ENCODE measurements at regions not wholly inside any gene's neighbourhood (a gene's known extent, or its start where the extent isn't known, plus 50 kb on each side); places are given as distances from the start of the nearest gene placed in this dataset.

DNA sequence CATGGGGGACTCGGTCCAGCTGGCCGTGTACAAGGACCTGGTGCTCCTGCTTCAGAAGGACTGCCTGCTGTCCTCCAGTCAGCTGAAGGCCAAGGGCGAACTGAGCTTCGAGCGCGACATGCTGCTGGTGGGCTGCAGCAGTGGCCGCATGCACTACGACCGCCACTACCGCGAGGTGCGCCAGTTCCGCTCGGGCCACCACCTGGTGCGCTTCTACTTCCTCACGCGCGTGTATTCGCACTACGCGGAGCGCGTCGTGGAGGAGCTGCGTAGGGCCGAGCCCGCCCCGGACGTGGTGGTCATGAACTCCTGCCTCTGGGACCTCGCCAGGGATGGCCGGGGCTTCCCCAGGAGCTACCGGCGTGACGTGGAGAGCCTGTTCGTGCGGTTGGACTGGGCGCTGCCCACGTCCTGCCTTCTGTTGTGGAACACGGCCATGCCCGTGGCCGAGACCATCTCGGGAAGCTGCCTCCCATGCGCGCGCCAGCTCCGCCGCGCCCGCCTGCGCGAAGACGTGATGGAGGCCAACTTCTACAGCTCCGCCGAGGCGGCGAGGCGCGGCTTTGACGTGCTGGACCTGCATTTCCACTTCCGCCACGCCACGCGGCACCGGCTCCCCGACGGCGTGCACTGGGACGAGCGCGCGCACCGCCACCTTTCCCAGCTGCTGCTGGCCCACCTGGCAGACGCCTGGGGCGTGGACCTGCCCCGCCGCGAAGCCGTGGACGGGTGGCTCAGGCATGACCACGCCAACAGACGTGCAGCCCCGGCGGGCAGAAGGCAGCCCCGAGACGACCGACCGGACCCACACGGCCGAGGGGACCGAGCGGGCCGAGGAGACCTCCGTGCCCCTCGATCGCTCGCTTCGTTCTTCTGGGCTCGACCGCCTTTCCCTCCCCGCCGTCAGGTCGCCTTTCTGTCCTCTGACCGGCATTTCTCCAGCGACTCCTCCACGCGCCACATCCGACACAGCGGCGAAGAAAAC lies 293.9 kb upstream of the ERBB4 start:
- TF ChIP-seq, protein P1, sequence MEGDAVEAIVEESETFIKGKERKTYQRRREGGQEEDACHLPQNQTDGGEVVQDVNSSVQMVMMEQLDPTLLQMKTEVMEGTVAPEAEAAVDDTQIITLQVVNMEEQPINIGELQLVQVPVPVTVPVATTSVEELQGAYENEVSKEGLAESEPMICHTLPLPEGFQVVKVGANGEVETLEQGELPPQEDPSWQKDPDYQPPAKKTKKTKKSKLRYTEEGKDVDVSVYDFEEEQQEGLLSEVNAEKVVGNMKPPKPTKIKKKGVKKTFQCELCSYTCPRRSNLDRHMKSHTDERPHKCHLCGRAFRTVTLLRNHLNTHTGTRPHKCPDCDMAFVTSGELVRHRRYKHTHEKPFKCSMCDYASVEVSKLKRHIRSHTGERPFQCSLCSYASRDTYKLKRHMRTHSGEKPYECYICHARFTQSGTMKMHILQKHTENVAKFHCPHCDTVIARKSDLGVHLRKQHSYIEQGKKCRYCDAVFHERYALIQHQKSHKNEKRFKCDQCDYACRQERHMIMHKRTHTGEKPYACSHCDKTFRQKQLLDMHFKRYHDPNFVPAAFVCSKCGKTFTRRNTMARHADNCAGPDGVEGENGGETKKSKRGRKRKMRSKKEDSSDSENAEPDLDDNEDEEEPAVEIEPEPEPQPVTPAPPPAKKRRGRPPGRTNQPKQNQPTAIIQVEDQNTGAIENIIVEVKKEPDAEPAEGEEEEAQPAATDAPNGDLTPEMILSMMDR (IDR thresholded peaks at IDR 0.05), result no peak

DNA sequence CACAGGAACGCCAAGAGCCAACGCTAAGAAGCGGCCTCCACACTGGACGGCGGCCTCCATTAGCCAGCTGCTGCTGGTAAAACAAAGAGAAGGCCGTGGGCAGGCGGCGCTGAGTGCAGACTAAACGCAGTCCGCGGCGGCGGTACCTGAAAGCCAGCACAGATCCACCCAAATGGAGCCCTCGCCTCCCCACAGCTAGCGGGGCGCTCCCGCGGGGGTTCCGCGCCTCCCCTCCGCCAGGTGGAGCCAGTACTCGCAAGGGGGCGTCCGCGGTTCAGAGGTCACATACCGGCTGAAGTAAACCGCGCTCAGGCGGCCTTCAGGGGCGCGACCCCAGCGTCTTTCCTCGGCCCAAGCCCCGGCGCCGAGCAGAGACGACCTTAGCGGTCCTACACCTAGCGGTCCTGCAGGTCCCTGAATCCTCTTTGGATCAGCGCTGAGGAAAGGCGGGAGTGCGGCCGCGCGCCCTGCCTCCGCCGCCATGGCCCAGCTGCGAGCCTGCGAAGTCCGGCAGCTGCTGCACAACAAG lies 293.1 kb upstream of the ERBB4 start:
- TF ChIP-seq, protein P1 (IDR thresholded peaks at IDR 0.05), result no peak

DNA sequence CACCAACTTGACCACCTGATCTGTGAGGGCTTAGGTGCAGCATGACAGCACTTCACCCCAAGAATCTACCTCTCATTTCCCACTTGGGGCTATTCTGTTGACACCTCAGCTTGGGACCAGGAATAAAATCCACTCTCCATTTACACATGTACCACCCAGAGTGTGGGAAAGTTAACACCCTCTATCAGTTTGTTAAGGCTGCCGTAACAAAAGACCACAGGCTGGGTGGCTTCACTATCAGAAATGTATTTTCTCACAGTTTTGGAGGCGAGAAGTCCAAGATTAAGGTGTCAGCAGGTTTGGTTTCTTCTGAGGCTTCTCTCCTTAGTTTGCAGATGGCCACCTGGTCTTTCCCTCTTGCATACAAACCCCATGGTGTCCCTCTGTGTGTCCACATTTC lies 277.7 kb upstream of the ERBB4 start:
- TF ChIP-seq, protein P1 (IDR thresholded peaks at IDR 0.05), result no peak

DNA sequence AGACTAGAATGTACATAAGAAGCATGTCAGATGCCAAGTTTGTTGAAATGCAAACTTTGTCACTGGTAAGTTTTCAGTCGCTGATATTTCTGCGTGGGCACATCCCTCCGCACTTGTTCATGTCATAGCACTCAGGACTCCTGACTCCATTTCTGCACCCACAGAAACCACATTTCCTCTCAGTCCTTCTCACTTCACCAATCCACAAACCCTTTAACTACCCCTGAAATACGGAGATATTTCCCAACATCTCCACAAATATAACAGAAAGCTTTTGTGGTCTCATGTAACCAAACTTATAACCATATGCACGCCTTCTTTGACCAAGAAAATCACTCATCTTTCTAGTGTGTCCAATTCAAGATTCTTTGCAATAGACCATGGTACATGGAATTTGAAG lies 276.9 kb upstream of the ERBB4 start:
- TF ChIP-seq, protein P1 (IDR thresholded peaks at IDR 0.05), result no peak

DNA sequence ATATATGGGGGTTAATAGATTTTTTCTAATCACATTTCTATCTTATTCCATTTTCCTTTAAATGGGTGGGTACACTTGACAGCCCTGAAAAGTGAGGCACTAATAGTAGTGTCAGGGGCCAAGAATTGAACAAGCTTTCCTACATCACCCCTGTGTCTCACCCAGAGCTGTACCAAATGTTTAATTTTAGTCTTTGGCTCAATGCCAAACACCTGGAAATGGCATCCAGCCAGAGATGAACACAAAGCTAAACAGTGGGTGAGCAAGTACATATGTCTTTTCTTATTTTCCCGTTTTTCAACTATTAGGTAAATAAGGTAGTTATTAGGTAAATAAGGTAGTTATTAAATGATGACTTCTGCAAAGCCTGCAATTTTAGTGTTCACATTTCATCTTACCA lies 276.3 kb upstream of the ERBB4 start:
- TF ChIP-seq, protein P1 (IDR thresholded peaks at IDR 0.05), result no peak

DNA sequence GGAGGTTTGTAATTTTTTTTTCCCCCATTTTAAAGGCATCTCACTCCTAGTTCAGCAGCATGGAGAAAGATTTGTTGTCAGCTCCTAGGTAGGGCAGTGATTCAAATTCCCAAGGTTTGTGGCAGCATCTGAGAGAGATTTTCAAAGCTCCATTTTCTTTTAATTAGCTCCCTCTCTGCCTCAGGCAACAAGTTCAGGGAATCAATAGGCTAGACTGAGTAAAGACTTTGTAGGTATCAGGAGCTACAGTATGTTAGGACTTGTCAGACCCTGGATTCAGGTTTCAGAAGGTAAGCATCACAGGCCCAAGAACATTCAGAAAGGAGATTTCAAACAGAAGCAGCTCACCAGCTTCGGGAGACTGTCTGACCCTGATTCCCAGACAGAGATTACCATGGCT lies 273.3 kb upstream of the ERBB4 start:
- TF ChIP-seq, protein P1 (IDR thresholded peaks at IDR 0.05), result no peak

GRCh38 chr2:212811036-212811805 lies 272.6 kb upstream of the ERBB4 start:
- TF ChIP-seq, protein P1 (IDR thresholded peaks at IDR 0.05), result no peak

Measured in LNCAP (cell line).